K562 (cell line): ENCODE measurements at regions not wholly inside any gene's neighbourhood (a gene's known extent, or its start where the extent isn't known, plus 50 kb on each side); places are given as distances from the start of the nearest gene placed in this dataset.

ENCODE experiments used
- CBX8 ChIP-seq: fragments of 200-600 bp; sonication (generic); IDR thresholded peaks from 2 replicates; pipeline ENCODE4 v1.6.1; 2012; ENCODE audit warnings: borderline replicate concordance, mixed run types, low read depth, mild to moderate bottlenecking, moderate library complexity, mixed read lengths, low read length, control low read depth, inconsistent platforms; ENCODE audit not compliant: poor library complexity, severe bottlenecking; ENCODE audit errors: extremely low read depth
- CCNT2 ChIP-seq: IDR thresholded peaks from 2 replicates; pipeline ENCODE4 v1.6.1; 2011; ENCODE audit warnings: borderline replicate concordance, low read depth, mild to moderate bottlenecking, moderate library complexity, mixed read lengths, low read length; ENCODE audit not compliant: insufficient read length; ENCODE audit errors: extremely low read depth
- ETV6 ChIP-seq, 3 experiments: fragments of 150-350 bp in 1 of 3; sonication (generic) in 1 of 3; formaldehyde crosslinking in 1 of 3; IDR thresholded peaks; 2 replicates each; pipeline versions ENCODE4 v1.6.1 to v1.8.0; 2014 to 2022; ENCODE audit warnings: borderline replicate concordance in 2 of 3, low read depth in 2 of 3, antibody characterized with exemption in 1 of 3, low read length in 1 of 3, mild to moderate bottlenecking in 1 of 3, missing genetic modification reagents in 1 of 3
- HDAC3 ChIP-seq: fragments of 450-650 bp; IDR thresholded peaks from 2 replicates; pipeline ENCODE4 v1.6.1; 2018; ENCODE audit warnings: borderline replicate concordance, mild to moderate bottlenecking, moderate library complexity; ENCODE audit not compliant: partially characterized antibody
- HSF4 ChIP-seq: fragments of 250-450 bp; sonication (Bioruptor Pico); IDR thresholded peaks from 2 replicates; pipeline ENCODE4 v2.1.2; 2022; ENCODE audit warnings: mild to moderate bottlenecking, moderate library complexity, borderline replicate concordance
- MED1 ChIP-seq: sonication (generic); formaldehyde crosslinking; IDR thresholded peaks from 2 replicates; pipeline ENCODE4 v1.8.1; 2023; ENCODE audit warnings: missing genetic modification reagents, borderline replicate concordance
- PML ChIP-seq: IDR thresholded peaks from 2 replicates; pipeline ENCODE4 v1.6.1; 2012; ENCODE audit warnings: low read length, inconsistent platforms
- RAD21 ChIP-seq, 2 experiments: fragments of 250-450 bp in 1 of 2; fragments of 450-650 bp in 1 of 2; sonication (Bioruptor Pico) in 1 of 2; formaldehyde crosslinking in 1 of 2; IDR thresholded peaks in 1 of 2; conservative IDR thresholded peaks in 1 of 2; 2 replicates each; pipeline versions ENCODE4 v1.4.0 to v1.8.0; 2020 to 2022; ENCODE audit warnings: mild to moderate bottlenecking in 2 of 2, moderate library complexity in 1 of 2
- RBM22 ChIP-seq: fragments of 200-400 bp; formaldehyde crosslinking; IDR thresholded peaks from 2 replicates; pipeline ENCODE4 v1.6.1; 2018; ENCODE audit warnings: low read length, low read depth; ENCODE audit not compliant: poor library complexity, severe bottlenecking
- STAT5A ChIP-seq: IDR thresholded peaks from 2 replicates; pipeline ENCODE4 v1.6.1; 2012; ENCODE audit warnings: low read length, inconsistent platforms, borderline replicate concordance
- TCF7L2 ChIP-seq: fragments of 150-350 bp; IDR thresholded peaks from 2 replicates; pipeline ENCODE4 v1.6.1; 2016; ENCODE audit warnings: low read depth, mild to moderate bottlenecking, low read length, moderate library complexity
- ZNF134 ChIP-seq: fragments of 250-450 bp; sonication (Bioruptor Pico); conservative IDR thresholded peaks from 2 replicates; pipeline ENCODE4 v1.4.0; 2020
- ZNF212 ChIP-seq: fragments of 450-650 bp; formaldehyde crosslinking; IDR thresholded peaks from 2 replicates; pipeline ENCODE4 v1.4.0; 2020; ENCODE audit warnings: mild to moderate bottlenecking
- TF ChIP-seq, protein P1 (sequence below): fragments of 450-650 bp; IDR thresholded peaks from 2 replicates; pipeline ENCODE4 v1.7.1; 2018; ENCODE audit warnings: mild to moderate bottlenecking, low read depth; ENCODE audit not compliant: partially characterized antibody
- TF ChIP-seq, protein P2 (sequence below): fragments of 450-650 bp; IDR thresholded peaks from one replicate; pipeline ENCODE4 v1.6.1; 2018; ENCODE audit warnings: mild to moderate bottlenecking, moderate library complexity; ENCODE audit not compliant: partially characterized antibody
- TF ChIP-seq, protein P3 (sequence below): fragments of 200-400 bp; formaldehyde crosslinking; IDR thresholded peaks from 2 replicates; pipeline ENCODE4 v1.6.1; 2017; ENCODE audit warnings: mild to moderate bottlenecking, low read depth, low read length, moderate library complexity
- TF ChIP-seq, protein P4 (sequence below), 2 experiments: fragments of 200-800 bp in 1 of 2; sonication (Bioruptor generic) in 1 of 2; sonication (generic) in 1 of 2; formaldehyde crosslinking in 1 of 2; IDR thresholded peaks in 1 of 2; conservative IDR thresholded peaks in 1 of 2; 2 replicates each; pipeline versions ENCODE4 v1.5.0 to v1.6.1; 2016 to 2020; ENCODE audit warnings: missing compliant biosample characterization in 1 of 2, missing genetic modification characterization in 1 of 2, missing genetic modification reagents in 1 of 2

DNA sequence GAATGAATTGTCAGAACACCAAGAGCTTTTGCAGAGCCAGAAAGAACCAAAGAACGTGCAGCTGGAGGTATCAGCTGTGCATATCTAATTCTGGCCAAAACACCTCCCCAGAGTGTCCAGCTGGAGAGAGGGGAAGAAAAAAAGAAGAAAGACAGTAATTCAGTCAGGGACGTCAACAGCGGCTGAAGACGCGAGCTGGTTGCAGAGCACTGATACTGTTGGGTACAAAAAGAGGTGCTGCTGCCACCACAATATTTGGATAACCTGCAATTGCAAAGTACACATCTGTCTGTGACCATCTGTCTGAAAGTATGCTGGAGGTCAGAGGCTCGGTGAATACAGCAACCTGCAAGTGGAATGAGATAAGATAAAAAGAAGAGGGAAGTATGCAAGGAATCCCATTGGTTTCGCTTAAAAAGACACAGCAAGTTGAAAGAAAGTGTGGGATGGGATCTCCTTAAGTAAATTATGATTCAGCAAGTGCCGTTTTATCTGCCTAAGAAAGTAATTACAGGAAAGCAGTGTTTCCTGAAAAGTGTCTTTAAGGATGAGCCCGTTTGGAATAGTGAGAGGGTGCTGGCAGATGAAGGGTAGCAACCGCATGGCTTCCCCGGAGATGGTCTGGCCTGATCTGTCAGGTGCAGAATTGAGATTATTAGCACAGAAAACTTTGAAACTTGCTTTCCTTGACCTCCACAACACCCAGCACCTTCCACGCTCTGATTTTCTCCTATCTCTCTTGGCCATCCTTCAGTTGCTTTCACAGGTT is 189.9 kb upstream of the PRDM1 start (continued):
- TF ChIP-seq, protein P1, sequence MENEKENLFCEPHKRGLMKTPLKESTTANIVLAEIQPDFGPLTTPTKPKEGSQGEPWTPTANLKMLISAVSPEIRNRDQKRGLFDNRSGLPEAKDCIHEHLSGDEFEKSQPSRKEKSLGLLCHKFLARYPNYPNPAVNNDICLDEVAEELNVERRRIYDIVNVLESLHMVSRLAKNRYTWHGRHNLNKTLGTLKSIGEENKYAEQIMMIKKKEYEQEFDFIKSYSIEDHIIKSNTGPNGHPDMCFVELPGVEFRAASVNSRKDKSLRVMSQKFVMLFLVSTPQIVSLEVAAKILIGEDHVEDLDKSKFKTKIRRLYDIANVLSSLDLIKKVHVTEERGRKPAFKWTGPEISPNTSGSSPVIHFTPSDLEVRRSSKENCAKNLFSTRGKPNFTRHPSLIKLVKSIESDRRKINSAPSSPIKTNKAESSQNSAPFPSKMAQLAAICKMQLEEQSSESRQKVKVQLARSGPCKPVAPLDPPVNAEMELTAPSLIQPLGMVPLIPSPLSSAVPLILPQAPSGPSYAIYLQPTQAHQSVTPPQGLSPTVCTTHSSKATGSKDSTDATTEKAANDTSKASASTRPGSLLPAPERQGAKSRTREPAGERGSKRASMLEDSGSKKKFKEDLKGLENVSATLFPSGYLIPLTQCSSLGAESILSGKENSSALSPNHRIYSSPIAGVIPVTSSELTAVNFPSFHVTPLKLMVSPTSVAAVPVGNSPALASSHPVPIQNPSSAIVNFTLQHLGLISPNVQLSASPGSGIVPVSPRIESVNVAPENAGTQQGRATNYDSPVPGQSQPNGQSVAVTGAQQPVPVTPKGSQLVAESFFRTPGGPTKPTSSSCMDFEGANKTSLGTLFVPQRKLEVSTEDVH = no peak
- TF ChIP-seq RAD21 (CRISPR knock-in tag; conservative IDR thresholded peaks at IDR 0.05 in 1 of 2, IDR thresholded peaks at IDR 0.05 in 1 of 2) (no peak), HDAC3 (peak; percentile 73), PML (peak; percentile 94), ZNF134 (CRISPR knock-in tag) (no peak), MED1 (CRISPR knock-in tag) (no peak), RBM22 (no peak), ZNF212 (CRISPR knock-in tag) (no peak), TCF7L2 (no peak), CCNT2 (peak; percentile 80), HSF4 (CRISPR knock-in tag) (no peak), CBX8 (no peak), STAT5A (peak; percentile 70), ETV6 (IDR thresholded peaks at IDR 0.05; ENCODE audit: borderline replicate concordance in 1 of 2, low read depth in 2 of 2, low read length in 1 of 2) (no peak), ETV6 (CRISPR knock-in tag; IDR thresholded peaks at IDR 0.05; ENCODE audit: borderline replicate concordance) (no peak)
- TF ChIP-seq, protein P2, sequence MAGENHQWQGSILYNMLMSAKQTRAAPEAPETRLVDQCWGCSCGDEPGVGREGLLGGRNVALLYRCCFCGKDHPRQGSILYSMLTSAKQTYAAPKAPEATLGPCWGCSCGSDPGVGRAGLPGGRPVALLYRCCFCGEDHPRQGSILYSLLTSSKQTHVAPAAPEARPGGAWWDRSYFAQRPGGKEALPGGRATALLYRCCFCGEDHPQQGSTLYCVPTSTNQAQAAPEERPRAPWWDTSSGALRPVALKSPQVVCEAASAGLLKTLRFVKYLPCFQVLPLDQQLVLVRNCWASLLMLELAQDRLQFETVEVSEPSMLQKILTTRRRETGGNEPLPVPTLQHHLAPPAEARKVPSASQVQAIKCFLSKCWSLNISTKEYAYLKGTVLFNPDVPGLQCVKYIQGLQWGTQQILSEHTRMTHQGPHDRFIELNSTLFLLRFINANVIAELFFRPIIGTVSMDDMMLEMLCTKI = no peak
- TF ChIP-seq, protein P3, sequence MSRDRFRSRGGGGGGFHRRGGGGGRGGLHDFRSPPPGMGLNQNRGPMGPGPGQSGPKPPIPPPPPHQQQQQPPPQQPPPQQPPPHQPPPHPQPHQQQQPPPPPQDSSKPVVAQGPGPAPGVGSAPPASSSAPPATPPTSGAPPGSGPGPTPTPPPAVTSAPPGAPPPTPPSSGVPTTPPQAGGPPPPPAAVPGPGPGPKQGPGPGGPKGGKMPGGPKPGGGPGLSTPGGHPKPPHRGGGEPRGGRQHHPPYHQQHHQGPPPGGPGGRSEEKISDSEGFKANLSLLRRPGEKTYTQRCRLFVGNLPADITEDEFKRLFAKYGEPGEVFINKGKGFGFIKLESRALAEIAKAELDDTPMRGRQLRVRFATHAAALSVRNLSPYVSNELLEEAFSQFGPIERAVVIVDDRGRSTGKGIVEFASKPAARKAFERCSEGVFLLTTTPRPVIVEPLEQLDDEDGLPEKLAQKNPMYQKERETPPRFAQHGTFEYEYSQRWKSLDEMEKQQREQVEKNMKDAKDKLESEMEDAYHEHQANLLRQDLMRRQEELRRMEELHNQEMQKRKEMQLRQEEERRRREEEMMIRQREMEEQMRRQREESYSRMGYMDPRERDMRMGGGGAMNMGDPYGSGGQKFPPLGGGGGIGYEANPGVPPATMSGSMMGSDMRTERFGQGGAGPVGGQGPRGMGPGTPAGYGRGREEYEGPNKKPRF = no peak
- TF ChIP-seq, protein P4, sequence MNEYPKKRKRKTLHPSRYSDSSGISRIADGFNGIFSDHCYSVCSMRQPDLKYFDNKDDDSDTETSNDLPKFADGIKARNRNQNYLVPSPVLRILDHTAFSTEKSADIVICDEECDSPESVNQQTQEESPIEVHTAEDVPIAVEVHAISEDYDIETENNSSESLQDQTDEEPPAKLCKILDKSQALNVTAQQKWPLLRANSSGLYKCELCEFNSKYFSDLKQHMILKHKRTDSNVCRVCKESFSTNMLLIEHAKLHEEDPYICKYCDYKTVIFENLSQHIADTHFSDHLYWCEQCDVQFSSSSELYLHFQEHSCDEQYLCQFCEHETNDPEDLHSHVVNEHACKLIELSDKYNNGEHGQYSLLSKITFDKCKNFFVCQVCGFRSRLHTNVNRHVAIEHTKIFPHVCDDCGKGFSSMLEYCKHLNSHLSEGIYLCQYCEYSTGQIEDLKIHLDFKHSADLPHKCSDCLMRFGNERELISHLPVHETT (CRISPR knock-in tag; conservative IDR thresholded peaks at IDR 0.05 in 1 of 2, IDR thresholded peaks at IDR 0.05 in 1 of 2) = peak in 1 of 2 experiments; percentile 64; a peak in 2 of 4 replicates
